Lung (tissue), 11 donors: ENCODE measurements at regions not wholly inside any gene's neighbourhood (a gene's known extent, or its start where the extent isn't known, plus 50 kb on each side); places are given as distances from the start of the nearest gene placed in this dataset.

Experiments
- ATAC-seq: fragments of 200-7000 bp; cut with Tn5 transposase; one replicate; pipeline ENCODE4 v1.9.1; 2020; ENCODE audit warnings: moderate number of reproducible peaks; ENCODE audit not compliant: insufficient read depth, low FRiP score
- DNase-seq, 3 donors: peaks; one replicate each; pipeline ENCODE4 v3.0.0-alpha.2; 2013 to 2017
- H3K27ac ChIP-seq, 2 donors: one replicate each; pipeline ENCODE4 v1.5.1; 2013; ENCODE audit warnings: mild to moderate bottlenecking in 2 of 2, moderate library complexity in 2 of 2, control low read depth in 1 of 2, inconsistent platforms in 1 of 2, low read depth in 1 of 2, low read length in 1 of 2
- H3K27me3 ChIP-seq, 3 donors: one replicate each; pipeline ENCODE4 v1.5.1; 2013; ENCODE audit warnings: low read length in 2 of 3; ENCODE audit not compliant: control insufficient read depth in 3 of 3, insufficient read depth in 3 of 3
- H3K36me3 ChIP-seq, 4 donors: one replicate each; pipeline ENCODE4 v1.5.1; 2013; ENCODE audit warnings: low read length in 4 of 4, mild to moderate bottlenecking in 1 of 4, moderate library complexity in 1 of 4; ENCODE audit not compliant: control insufficient read depth in 4 of 4, insufficient read depth in 4 of 4
- H3K4me1 ChIP-seq, 5 donors: one replicate each; pipeline ENCODE4 v1.5.1; 2013; ENCODE audit warnings: low read length in 5 of 5, mild to moderate bottlenecking in 2 of 5, moderate library complexity in 1 of 5; ENCODE audit not compliant: control insufficient read depth in 5 of 5, insufficient read depth in 5 of 5
- H3K4me3 ChIP-seq: one replicate; pipeline ENCODE4 v1.5.1; 2013; ENCODE audit warnings: mild to moderate bottlenecking, control low read depth, moderate library complexity
- H3K9ac ChIP-seq, 2 donors: one replicate each; pipeline ENCODE4 v1.5.1; 2013; ENCODE audit warnings: low read length in 2 of 2, control low read depth in 1 of 2; ENCODE audit not compliant: insufficient read depth in 1 of 2
- H3K9me3 ChIP-seq, 4 donors: one replicate each; pipeline ENCODE4 v1.5.1; 2013; ENCODE audit warnings: low read length in 3 of 4, mild to moderate bottlenecking in 1 of 4, moderate library complexity in 1 of 4; ENCODE audit not compliant: control insufficient read depth in 4 of 4, insufficient read depth in 3 of 4
- WGBS, 2 donors: extraction: QIAGEN DNeasy Blood & Tissue Kit; methylation state at CpG; one replicate each; pipeline ENCODE4 v1.1.7; 2013; 5-methylcytosine and 5-hydroxymethylcytosine counted together
- TF ChIP-seq, protein P1 (sequence below): IDR thresholded peaks from 2 replicates; pipeline ENCODE4 v1.5.1; 2012; ENCODE audit warnings: mild to moderate bottlenecking; ENCODE audit errors: control extremely low read depth, extremely low read depth
- donor health status: control.
- donor health status: control.
- donor health status: Bipolar disorder and iron deficiency.
- donor health status: healthy.
- donor health status: DM: yes; HTN: yes; CAD: no.

DNA sequence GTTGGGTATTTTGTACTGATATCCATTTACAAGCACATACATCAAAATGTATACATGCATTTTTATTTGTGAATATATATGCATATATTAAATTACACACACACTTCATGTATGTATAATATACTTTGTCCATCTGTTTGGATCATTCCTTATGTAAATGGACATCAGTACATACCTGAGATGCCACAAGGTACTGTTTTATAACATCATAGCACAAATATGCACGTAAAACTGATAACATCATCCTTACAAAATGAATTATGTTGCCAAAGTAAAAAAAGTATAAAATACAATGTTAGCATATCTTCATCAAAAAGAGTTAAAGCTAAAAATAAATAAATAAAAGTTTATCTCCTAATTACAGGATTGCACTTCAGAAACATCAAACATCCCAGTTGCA, 634.8 kb upstream of the UBE2E2 start:
- TF ChIP-seq, protein P1, sequence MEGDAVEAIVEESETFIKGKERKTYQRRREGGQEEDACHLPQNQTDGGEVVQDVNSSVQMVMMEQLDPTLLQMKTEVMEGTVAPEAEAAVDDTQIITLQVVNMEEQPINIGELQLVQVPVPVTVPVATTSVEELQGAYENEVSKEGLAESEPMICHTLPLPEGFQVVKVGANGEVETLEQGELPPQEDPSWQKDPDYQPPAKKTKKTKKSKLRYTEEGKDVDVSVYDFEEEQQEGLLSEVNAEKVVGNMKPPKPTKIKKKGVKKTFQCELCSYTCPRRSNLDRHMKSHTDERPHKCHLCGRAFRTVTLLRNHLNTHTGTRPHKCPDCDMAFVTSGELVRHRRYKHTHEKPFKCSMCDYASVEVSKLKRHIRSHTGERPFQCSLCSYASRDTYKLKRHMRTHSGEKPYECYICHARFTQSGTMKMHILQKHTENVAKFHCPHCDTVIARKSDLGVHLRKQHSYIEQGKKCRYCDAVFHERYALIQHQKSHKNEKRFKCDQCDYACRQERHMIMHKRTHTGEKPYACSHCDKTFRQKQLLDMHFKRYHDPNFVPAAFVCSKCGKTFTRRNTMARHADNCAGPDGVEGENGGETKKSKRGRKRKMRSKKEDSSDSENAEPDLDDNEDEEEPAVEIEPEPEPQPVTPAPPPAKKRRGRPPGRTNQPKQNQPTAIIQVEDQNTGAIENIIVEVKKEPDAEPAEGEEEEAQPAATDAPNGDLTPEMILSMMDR: no peak
- Histone ChIP-seq H3K9me3 (no peaks in the 10 kb centered on the region), H3K4me1 (no peaks in the 10 kb centered on the region), H3K27me3 (no peaks in the 10 kb centered on the region), H3K9ac (no peak overlapping the region), H3K27ac (no peak overlapping the region), H3K36me3 (no peaks in the 10 kb centered on the region), H3K4me3 (no peak overlapping the region)
- ATAC-seq (no peak), DNase-seq (no peak)
- WGBS, 2 donors: 86 to 89% methylated on average over 1 of the region's 1 CpG

DNA sequence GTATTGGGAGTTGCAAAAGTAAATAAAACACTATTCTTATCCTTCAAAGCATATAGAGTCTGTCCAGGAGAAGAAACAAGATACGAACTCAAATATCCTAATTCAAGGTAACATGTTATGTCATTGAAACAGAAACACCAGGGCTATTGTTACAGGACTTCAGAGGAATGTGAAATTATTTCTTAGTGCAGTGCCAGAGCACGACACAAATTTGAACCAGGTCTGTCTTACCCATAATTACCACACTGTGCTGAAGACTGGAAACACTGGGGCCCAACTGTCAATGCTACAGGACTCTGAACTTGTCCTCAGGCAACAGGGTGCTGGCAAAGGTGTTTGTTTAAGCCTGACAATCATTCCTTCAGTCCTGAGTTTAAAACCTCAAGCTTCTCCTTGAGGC, 633.6 kb upstream of the UBE2E2 start:
- Histone ChIP-seq H3K9ac (no peak overlapping the region), H3K27me3 (no peaks in the 10 kb centered on the region), H3K36me3 (no peaks in the 10 kb centered on the region), H3K4me3 (no peak overlapping the region), H3K4me1 (no peaks in the 10 kb centered on the region), H3K9me3 (no peaks in the 10 kb centered on the region), H3K27ac (no peak overlapping the region)
- no peak for ATAC-seq
- DNase-seq: no peak
- WGBS, 2 donors: 82 to 84% methylated on average over 2 of the region's 2 CpGs
- TF ChIP-seq, protein P1: no peak

DNA sequence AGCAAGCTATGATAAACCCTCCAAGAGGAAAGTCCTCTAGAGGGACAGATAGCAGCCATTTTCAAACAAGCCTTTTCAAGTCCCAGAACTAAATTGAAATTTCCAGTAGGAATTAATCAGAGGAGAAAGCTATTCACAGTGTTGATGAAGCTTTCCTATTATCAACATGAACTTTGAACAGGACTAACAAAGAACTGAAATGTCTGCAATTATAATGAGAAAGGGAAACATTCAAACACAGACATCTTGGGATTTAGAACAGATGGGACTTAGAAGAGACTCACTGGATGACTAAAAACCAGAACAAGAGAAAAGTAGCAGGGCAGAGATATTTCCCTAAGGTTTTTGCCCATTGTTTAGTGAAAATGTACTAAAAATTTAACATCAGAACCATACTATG, 622.1 kb upstream of the UBE2E2 start:
- Histone ChIP-seq H3K9ac (no peak overlapping the region), H3K9me3 (no peaks in the 10 kb centered on the region), H3K27me3 (no peaks in the 10 kb centered on the region), H3K4me3 (no peak overlapping the region), H3K27ac (no peak overlapping the region), H3K4me1 (peaks cover 0 to 12% (median 0%) of the 10 kb centered on the region in 5 donors), H3K36me3 (no peaks in the 10 kb centered on the region)
- DNase-seq: no peak
- TF ChIP-seq, protein P1: no peak
- ATAC-seq: no peak

DNA sequence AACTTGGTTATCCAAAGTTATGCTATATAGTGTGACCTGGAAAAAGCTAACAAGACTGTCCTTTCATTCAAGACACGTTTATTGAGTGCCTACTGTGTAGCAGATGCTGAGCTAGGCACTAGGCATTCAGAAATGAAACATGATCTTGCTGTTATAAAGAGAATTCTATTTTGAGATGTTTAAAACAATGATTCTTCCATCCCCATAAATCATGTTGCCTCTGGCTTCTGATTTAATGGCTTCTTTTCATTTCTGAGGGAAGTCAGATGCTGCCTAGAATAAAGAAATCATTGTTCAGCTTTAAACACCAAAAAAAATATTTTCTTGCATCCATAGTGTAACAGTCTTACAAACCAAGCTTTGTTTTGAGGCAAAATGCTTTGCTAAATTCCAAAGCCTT, 620.9 kb upstream of the UBE2E2 start:
- ATAC-seq (no peak), DNase-seq (no peak)
- WGBS, 2 donors: 52 to 72% methylated on average over 1 of the region's 1 CpG
- Histone ChIP-seq H3K27ac (no peak overlapping the region), H3K4me3 (no peak overlapping the region), H3K9ac (no peak overlapping the region), H3K9me3 (no peaks in the 10 kb centered on the region), H3K4me1 (peaks cover 0 to 12% (median 0%) of the 10 kb centered on the region in 5 donors), H3K27me3 (no peaks in the 10 kb centered on the region), H3K36me3 (no peaks in the 10 kb centered on the region)
- TF ChIP-seq, protein P1: no peak
